Upper lobe of left lung (tissue), 4 donors: ENCODE measurements at regions not wholly inside any gene's neighbourhood (a gene's known extent, or its start where the extent isn't known, plus 50 kb on each side); places are given as distances from the start of the nearest gene placed in this dataset.
"Not testable (repeated sequence)": the region's sequence is repeated elsewhere in the genome, so short reads cannot be mapped to it uniquely, and the experiment has no call there.

Source experiments
- EP300 ChIP-seq, 4 donors: sonication (generic); formaldehyde crosslinking; IDR thresholded peaks; one replicate each; pipeline ENCODE4 v1.5.1; 2017; ENCODE audit warnings: antibody characterized with exemption in 4 of 4, control low read depth in 2 of 4
- POLR2A ChIP-seq, 4 donors: fragments of 450-650 bp; IDR thresholded peaks; one replicate each; pipeline ENCODE4 v1.5.1; 2016 to 2017; ENCODE audit warnings: antibody characterized with exemption in 4 of 4, mild to moderate bottlenecking in 2 of 4
- POLR2AphosphoS5 ChIP-seq, 2 donors: sonication (generic); formaldehyde crosslinking; IDR thresholded peaks; one replicate each; pipeline ENCODE4 v1.5.1; 2017; ENCODE audit warnings: antibody characterized with exemption in 2 of 2
- TF ChIP-seq, protein P1 (sequence below), 6 experiments: fragments of 450-650 bp in 4 of 6; fragments of 200-600 bp in 2 of 6; sonication (generic) in 2 of 6; IDR thresholded peaks; one replicate each; pipeline ENCODE4 v1.5.1; 2016 to 2019; ENCODE audit warnings: antibody characterized with exemption in 6 of 6

GRCh38 chr20:47912786-47913501, 127.7 kb upstream of the SULF2 start:
- not testable (repeated sequence) for TF ChIP-seq EP300, POLR2A, POLR2AphosphoS5 (IDR thresholded peaks at IDR 0.05)
- TF ChIP-seq, protein P1, sequence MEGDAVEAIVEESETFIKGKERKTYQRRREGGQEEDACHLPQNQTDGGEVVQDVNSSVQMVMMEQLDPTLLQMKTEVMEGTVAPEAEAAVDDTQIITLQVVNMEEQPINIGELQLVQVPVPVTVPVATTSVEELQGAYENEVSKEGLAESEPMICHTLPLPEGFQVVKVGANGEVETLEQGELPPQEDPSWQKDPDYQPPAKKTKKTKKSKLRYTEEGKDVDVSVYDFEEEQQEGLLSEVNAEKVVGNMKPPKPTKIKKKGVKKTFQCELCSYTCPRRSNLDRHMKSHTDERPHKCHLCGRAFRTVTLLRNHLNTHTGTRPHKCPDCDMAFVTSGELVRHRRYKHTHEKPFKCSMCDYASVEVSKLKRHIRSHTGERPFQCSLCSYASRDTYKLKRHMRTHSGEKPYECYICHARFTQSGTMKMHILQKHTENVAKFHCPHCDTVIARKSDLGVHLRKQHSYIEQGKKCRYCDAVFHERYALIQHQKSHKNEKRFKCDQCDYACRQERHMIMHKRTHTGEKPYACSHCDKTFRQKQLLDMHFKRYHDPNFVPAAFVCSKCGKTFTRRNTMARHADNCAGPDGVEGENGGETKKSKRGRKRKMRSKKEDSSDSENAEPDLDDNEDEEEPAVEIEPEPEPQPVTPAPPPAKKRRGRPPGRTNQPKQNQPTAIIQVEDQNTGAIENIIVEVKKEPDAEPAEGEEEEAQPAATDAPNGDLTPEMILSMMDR (IDR thresholded peaks at IDR 0.05): not testable (repeated sequence)
